GM23248 (cell line): ENCODE measurements at regions not wholly inside any gene's neighbourhood (a gene's known extent, or its start where the extent isn't known, plus 50 kb on each side); places are given as distances from the start of the nearest gene placed in this dataset. TPM values are rescaled to one million over a fixed set of nuclear protein-coding genes. Genes with fewer than 3 reads are reported as not detected.

Experiments used
- DNase-seq: peaks from one replicate; pipeline ENCODE4 v3.0.0-alpha.2; 2015
- H2AFZ ChIP-seq: fragments of 200-600 bp; sonication (generic); 2 replicates; pipeline ENCODE4 v1.6.1; 2016; ENCODE audit warnings: antibody characterized with exemption
- H3F3A ChIP-seq: fragments of 200-600 bp; sonication (generic); 2 replicates; pipeline ENCODE4 v1.6.1; 2016; ENCODE audit warnings: mild to moderate bottlenecking, antibody characterized with exemption, mixed run types; ENCODE audit not compliant: insufficient read depth
- H3K27ac ChIP-seq: fragments of 200-600 bp; sonication (generic); 2 replicates; pipeline ENCODE4 v1.5.1; 2016; ENCODE audit warnings: mild to moderate bottlenecking
- H3K27me3 ChIP-seq: fragments of 200-600 bp; sonication (generic); replicated peaks from 2 replicates; pipeline ENCODE4 v1.6.1; 2016; ENCODE audit warnings: mild to moderate bottlenecking; ENCODE audit not compliant: insufficient read depth
- H3K36me3 ChIP-seq: fragments of 200-600 bp; sonication (generic); 2 replicates; pipeline ENCODE4 v1.6.1; 2016; ENCODE audit warnings: low read depth, mild to moderate bottlenecking
- H3K4me1 ChIP-seq: fragments of 200-600 bp; sonication (generic); 2 replicates; pipeline ENCODE4 v1.6.1; 2016; ENCODE audit warnings: mild to moderate bottlenecking; ENCODE audit not compliant: insufficient read depth
- H3K4me2 ChIP-seq: fragments of 200-600 bp; sonication (generic); one replicate; pipeline ENCODE4 v1.6.1; 2016; ENCODE audit warnings: mild to moderate bottlenecking; ENCODE audit not compliant: unreplicated experiment
- H3K4me3 ChIP-seq: fragments of 200-600 bp; sonication (generic); 2 replicates; pipeline ENCODE4 v1.5.1; 2016; ENCODE audit warnings: mild to moderate bottlenecking
- H3K79me2 ChIP-seq: fragments of 200-600 bp; sonication (generic); 2 replicates; pipeline ENCODE4 v1.6.1; 2016; ENCODE audit warnings: mild to moderate bottlenecking; ENCODE audit not compliant: insufficient read depth
- H3K9ac ChIP-seq: fragments of 200-600 bp; sonication (generic); 2 replicates; pipeline ENCODE4 v1.6.1; 2016; ENCODE audit warnings: mild to moderate bottlenecking
- H3K9me2 ChIP-seq: fragments of 200-600 bp; sonication (generic); 2 replicates; pipeline ENCODE4 v1.6.1; 2016; ENCODE audit warnings: mixed run types, mild to moderate bottlenecking, moderate library complexity; ENCODE audit not compliant: insufficient read depth
- H3K9me3 ChIP-seq: fragments of 200-600 bp; sonication (generic); one replicate; pipeline ENCODE4 v1.6.1; 2017; ENCODE audit warnings: low read depth
- H4K20me1 ChIP-seq: fragments of 200-600 bp; sonication (generic); 2 replicates; pipeline ENCODE4 v1.6.0; 2016; ENCODE audit not compliant: insufficient read depth
- EZH2 ChIP-seq: fragments of 200-600 bp; sonication (generic); IDR thresholded peaks from 2 replicates; pipeline ENCODE4 v1.6.1; 2018; ENCODE audit warnings: antibody characterized with exemption, mild to moderate bottlenecking; ENCODE audit not compliant: insufficient read depth, poor library complexity, severe bottlenecking
- EZH2phosphoT487 ChIP-seq: fragments of 200-600 bp; sonication (generic); IDR thresholded peaks from 2 replicates; pipeline ENCODE4 v1.6.1; 2018; ENCODE audit warnings: antibody characterized with exemption, moderate library complexity, mild to moderate bottlenecking, low read depth; ENCODE audit not compliant: insufficient read depth
- WGBS, 2 experiments: methylation state at CpG; one replicate each; pipeline ENCODE4 v1.1.6; 2015 to 2017; ENCODE audit warnings: low lambda C conversion rate in 2 of 2, low coverage in 1 of 2; ENCODE audit errors: missing lambda C conversion rate in 2 of 2; 5-methylcytosine and 5-hydroxymethylcytosine counted together
- in situ Hi-C: fragments of 300-500 bp; cut with MboI; formaldehyde crosslinking; loops from 2 replicates; pipeline ENCODE4 v1.15.0; 2020
- small RNA-seq: library from RNA; depleted of rRNA; stranded (forward); fragments of <200 nt; gene quantifications from one replicate; pipeline ENCODE3, GENCODE V24; 2014; ENCODE audit warnings: low read depth, low replicate concordance

DNA sequence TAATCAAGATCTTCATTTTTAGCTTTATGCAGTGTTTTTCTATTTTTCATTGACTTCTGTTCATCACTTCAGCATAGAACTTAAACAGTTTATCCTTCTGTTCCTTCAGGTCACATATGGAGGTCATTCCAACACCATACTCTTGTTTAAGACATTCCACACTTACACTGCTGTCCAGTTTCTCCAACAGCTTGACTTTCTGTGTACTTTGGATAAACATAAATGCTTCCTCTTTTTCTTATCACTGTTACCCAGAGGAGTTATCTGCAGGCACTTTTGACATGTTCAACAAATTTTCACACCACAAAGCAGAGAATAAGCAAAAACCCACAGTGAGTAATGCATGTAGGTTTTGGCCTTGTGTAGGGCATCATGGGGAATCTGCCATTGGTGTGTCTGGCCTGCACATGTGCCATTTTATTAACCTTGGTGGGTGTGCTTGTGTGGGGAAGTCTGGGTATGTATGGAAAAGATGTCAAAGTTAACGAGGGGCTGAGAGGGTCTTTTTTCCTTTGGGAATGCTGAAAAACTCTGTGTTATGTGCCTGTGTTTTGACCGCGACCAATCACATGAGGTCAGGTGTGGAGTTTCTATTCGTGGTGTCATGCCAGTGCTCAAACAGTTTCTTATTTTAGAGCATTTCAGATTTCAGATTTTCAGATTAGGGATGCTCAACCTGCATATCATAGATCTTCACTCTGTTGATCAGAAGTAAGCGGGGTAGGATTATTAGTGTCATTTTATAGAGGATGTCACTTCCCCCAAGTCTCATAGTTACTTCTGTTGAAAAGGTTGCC lies 53.9 kb upstream of the ACVR1 start:
- in situ Hi-C loops = no loop called here
- H3K27ac ChIP-seq = no peak overlapping the region

DNA sequence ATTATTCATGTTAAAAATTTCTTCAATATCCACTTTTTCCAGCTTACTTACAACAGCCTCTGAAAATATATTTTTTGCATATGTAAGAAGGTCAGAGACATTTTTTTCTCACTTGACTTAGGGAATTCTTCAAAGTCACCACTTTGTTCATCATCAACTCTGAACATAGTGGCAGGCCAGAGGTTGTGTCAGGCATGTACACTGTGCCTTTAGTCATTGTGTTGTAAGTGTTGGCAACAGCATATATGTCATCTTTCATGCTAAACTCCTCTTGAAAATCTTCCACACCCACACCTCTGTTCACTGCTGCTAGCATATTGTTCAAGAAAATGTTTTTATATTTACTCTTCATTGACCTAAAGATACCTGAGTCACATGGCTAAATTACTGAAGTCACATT lies 52.2 kb upstream of the ACVR1 start:
- Histone ChIP-seq H3K9me3 (no peaks in the 10 kb centered on the region), H3F3A (no peaks in the 10 kb centered on the region), H3K36me3 (no peaks in the 10 kb centered on the region), H4K20me1 (no peaks in the 10 kb centered on the region), H3K4me1 (no peaks in the 10 kb centered on the region), H3K27me3 (no peaks in the 10 kb centered on the region), H3K27ac (no peak overlapping the region), H3K4me2 (no peak overlapping the region), H2AFZ (no peak overlapping the region), H3K79me2 (no peaks in the 10 kb centered on the region), H3K9ac (no peak overlapping the region), H3K4me3 (no peak overlapping the region), H3K9me2 (no peaks in the 10 kb centered on the region)
- in situ Hi-C loops = no loop called here
- no peak for DNase-seq
- TF ChIP-seq EZH2 (no peak), EZH2phosphoT487 (no peak)

More for the DNA sequence above, 53.9 kb upstream of the ACVR1 start:
- Histone ChIP-seq H3K27me3 (0 out of 2 replicates have a peak, but pooled peaks cover 3% of the 10 kb centered on the region), H3K9ac (no peak overlapping the region), H3K4me3 (no peak overlapping the region), H3K4me1 (no peaks in the 10 kb centered on the region), H4K20me1 (no peaks in the 10 kb centered on the region), H3F3A (no peaks in the 10 kb centered on the region), H2AFZ (no peak overlapping the region), H3K36me3 (no peaks in the 10 kb centered on the region), H3K79me2 (no peaks in the 10 kb centered on the region), H3K4me2 (no peak overlapping the region), H3K9me2 (no peaks in the 10 kb centered on the region), H3K9me3 (no peaks in the 10 kb centered on the region)
- 56 to 68% methylated on average over 5 of the region's 5 CpGs for WGBS, 2 experiments
- TF ChIP-seq EZH2 (no peak), EZH2phosphoT487 (no peak)
- DNase-seq = no peak

DNA sequence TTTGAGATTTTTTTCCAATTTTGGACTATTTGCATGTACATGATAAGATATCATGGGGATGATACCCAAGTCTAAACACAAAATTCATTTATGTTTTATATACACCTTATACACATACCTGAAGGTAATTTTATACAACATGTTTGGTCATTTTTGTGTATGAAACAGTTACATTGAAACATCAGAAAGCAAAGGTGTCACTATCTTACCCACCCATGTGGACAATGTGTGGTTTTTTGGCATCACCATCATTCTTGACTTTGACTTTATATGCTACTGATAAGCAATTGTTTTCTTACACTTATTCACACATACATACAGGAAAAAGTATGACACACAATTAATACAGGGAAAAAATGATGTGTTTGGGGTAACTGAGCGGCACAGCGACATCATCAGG lies 51.0 kb upstream of the ACVR1 start:
- no peaks in the 10 kb centered on the region for H3K4me1 ChIP-seq
- no peak overlapping the region for H3K4me2 ChIP-seq
- no peaks in the 10 kb centered on the region for H4K20me1 ChIP-seq
- no peaks in the 10 kb centered on the region for H3K79me2 ChIP-seq
- 84 to 95% methylated on average over 2 of the region's 2 CpGs for WGBS, 2 experiments
- no peak overlapping the region for H2AFZ ChIP-seq
- no peaks in the 10 kb centered on the region for H3F3A ChIP-seq
- in situ Hi-C loops = no loop called here
- DNase-seq = no peak
- H3K9me2 ChIP-seq = no peaks in the 10 kb centered on the region
- H3K9me3 ChIP-seq = no peaks in the 10 kb centered on the region
- H3K36me3 ChIP-seq = no peaks in the 10 kb centered on the region
- TF ChIP-seq EZH2 (no peak), EZH2phosphoT487 (no peak)
- H3K27ac ChIP-seq = no peak overlapping the region
- no peaks in the 10 kb centered on the region for H3K27me3 ChIP-seq
- H3K4me3 ChIP-seq = no peak overlapping the region
- H3K9ac ChIP-seq = no peak overlapping the region

Small RNA genes in the stretch of these regions (small RNA-seq; reads per million reads assigned to genes)
- gene RNU6-932P = not detected
